Transverse colon (tissue), 4 donors: ENCODE measurements at regions not wholly inside any gene's neighbourhood (a gene's known extent, or its start where the extent isn't known, plus 50 kb on each side); places are given as distances from the start of the nearest gene placed in this dataset.

ENCODE experiments used
- DNase-seq: peaks from one replicate; pipeline ENCODE4 v3.0.0-alpha.2; 2019
- H3K27ac ChIP-seq, 4 donors: fragments of 200-600 bp; sonication (generic); 2 replicates each; pipeline ENCODE4 v1.5.1; 2016 to 2018; ENCODE audit warnings: inconsistent platforms in 4 of 4
- H3K27me3 ChIP-seq: fragments of 200-600 bp; sonication (generic); 2 replicates; pipeline ENCODE4 v1.5.1; 2017; ENCODE audit warnings: inconsistent platforms
- H3K36me3 ChIP-seq, 4 donors: fragments of 200-600 bp; sonication (generic); 2 replicates each; pipeline ENCODE4 v1.5.1; 2017 to 2019; ENCODE audit warnings: inconsistent platforms in 4 of 4
- H3K4me1 ChIP-seq, 4 donors: fragments of 200-600 bp; sonication (generic); 2 replicates each; pipeline ENCODE4 v1.5.1; 2017 to 2020; ENCODE audit warnings: inconsistent platforms in 4 of 4
- H3K4me3 ChIP-seq, 4 donors: fragments of 200-600 bp; sonication (generic); 1 replicate in 1 of 4; 2 replicates in 3 of 4; pipeline versions ENCODE4 v1.5.1 to v1.6.1; 2017 to 2019; ENCODE audit warnings: inconsistent platforms in 4 of 4
- H3K9me3 ChIP-seq, 2 donors: fragments of 200-600 bp; sonication (generic); 2 replicates each; pipeline ENCODE4 v1.5.1; 2017 to 2019; ENCODE audit warnings: inconsistent platforms in 2 of 2
- EP300 ChIP-seq: sonication (generic); formaldehyde crosslinking; IDR thresholded peaks from one replicate; pipeline ENCODE4 v1.6.1; 2017; ENCODE audit warnings: antibody characterized with exemption, low read depth
- POLR2A ChIP-seq: fragments of 450-650 bp; IDR thresholded peaks from one replicate; pipeline ENCODE4 v1.6.1; 2016; ENCODE audit warnings: antibody characterized with exemption, mild to moderate bottlenecking, moderate library complexity
- POLR2AphosphoS5 ChIP-seq, 3 donors: sonication (generic); formaldehyde crosslinking; IDR thresholded peaks; one replicate each; pipeline ENCODE4 v1.6.1; 2016; ENCODE audit warnings: antibody characterized with exemption in 3 of 3
- whole genome bisulfite sequencing, 2 donors: methylation state at CpG; one replicate each; pipeline ENCODE4 v1.1.5; 2018; ENCODE audit warnings: low coverage in 1 of 2; 5-methylcytosine and 5-hydroxymethylcytosine counted together
- in situ Hi-C, 4 donors: fragments of 200-750 bp; cut with MboI; loops; one replicate each; pipeline versions ENCODE4 v1.15.0 to v1.15.1; 2017; ENCODE audit warnings: low sequenced_read_pairs in 3 of 4, low pct_ligation_motif_present in 1 of 4, low pct_unique_long_range_greater_than_20kb in 1 of 4
- intact Hi-C: fragments of 100-400 bp; cut with DNase I; formaldehyde crosslinking; loops from one replicate; pipeline ENCODE4 v1.15.1; 2023; ENCODE audit warnings: low total_unique reads
- TF ChIP-seq, protein P1 (sequence below), 5 experiments: fragments of 200-600 bp in 3 of 5; fragments of 450-650 bp in 2 of 5; sonication (generic) in 3 of 5; IDR thresholded peaks; 1 replicate in 2 of 5; 2 replicates in 3 of 5; pipeline ENCODE4 v1.5.1; 2016 to 2017; ENCODE audit warnings: antibody characterized with exemption in 5 of 5, inconsistent platforms in 3 of 5, mild to moderate bottlenecking in 2 of 5, moderate library complexity in 1 of 5

GRCh38 chr3:176078906-176079305 lies 1118.4 kb downstream of the TBL1XR1 start:
- intact Hi-C loops: no loop called here
- in situ Hi-C loops: no loop called here
- TF ChIP-seq, protein P1, sequence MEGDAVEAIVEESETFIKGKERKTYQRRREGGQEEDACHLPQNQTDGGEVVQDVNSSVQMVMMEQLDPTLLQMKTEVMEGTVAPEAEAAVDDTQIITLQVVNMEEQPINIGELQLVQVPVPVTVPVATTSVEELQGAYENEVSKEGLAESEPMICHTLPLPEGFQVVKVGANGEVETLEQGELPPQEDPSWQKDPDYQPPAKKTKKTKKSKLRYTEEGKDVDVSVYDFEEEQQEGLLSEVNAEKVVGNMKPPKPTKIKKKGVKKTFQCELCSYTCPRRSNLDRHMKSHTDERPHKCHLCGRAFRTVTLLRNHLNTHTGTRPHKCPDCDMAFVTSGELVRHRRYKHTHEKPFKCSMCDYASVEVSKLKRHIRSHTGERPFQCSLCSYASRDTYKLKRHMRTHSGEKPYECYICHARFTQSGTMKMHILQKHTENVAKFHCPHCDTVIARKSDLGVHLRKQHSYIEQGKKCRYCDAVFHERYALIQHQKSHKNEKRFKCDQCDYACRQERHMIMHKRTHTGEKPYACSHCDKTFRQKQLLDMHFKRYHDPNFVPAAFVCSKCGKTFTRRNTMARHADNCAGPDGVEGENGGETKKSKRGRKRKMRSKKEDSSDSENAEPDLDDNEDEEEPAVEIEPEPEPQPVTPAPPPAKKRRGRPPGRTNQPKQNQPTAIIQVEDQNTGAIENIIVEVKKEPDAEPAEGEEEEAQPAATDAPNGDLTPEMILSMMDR (IDR thresholded peaks at IDR 0.05): no peak
- TF ChIP-seq POLR2AphosphoS5 (IDR thresholded peaks at IDR 0.05) (no peak), POLR2A (no peak), EP300 (no peak)
- Histone ChIP-seq H3K27me3 (no peaks in the 10 kb centered on the region), H3K9me3 (no peaks in the 10 kb centered on the region), H3K27ac (no peak overlapping the region), H3K36me3 (no peaks in the 10 kb centered on the region), H3K4me3 (no peak overlapping the region), H3K4me1 (no peaks in the 10 kb centered on the region)
- WGBS, 2 donors: 80 to 88% methylated on average over 1 of the region's 1 CpG
- no peak for DNase-seq

DNA sequence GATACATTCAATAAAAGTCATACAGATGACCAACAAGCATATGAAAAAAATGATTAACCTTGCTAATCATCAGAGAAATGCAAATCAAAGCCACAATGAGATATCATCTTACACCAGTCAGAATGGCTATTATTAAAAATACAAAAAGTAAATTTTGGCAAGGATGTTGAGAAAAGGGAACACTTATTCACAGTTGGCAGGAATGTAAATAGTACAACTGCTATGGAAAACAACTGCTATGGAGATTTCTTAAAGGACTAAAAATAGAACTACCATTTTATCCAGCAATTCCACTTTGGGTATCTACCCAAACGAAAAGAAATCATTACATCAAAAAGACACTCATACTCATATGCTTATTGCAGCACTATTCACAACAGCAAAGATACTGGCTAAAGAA lies 1121.8 kb downstream of the TBL1XR1 start:
- WGBS, 2 donors: 63 to 64% methylated on average over 1 of the region's 1 CpG
- no peaks in the 10 kb centered on the region for H3K9me3 ChIP-seq
- TF ChIP-seq POLR2AphosphoS5 (IDR thresholded peaks at IDR 0.05) (no peak), EP300 (no peak), POLR2A (no peak)
- TF ChIP-seq, protein P1 (IDR thresholded peaks at IDR 0.05): no peak
- intact Hi-C loops: no loop called here
- no peaks in the 10 kb centered on the region for H3K36me3 ChIP-seq
- no peak overlapping the region for H3K27ac ChIP-seq
- no peak overlapping the region for H3K4me3 ChIP-seq
- no peak for DNase-seq
- in situ Hi-C loops: no loop called here
- no peaks in the 10 kb centered on the region for H3K27me3 ChIP-seq
- no peaks in the 10 kb centered on the region for H3K4me1 ChIP-seq

GRCh38 chr3:176075046-176075445 lies 1122.2 kb downstream of the TBL1XR1 start:
- DNase-seq: no peak
- TF ChIP-seq EP300 (no peak), POLR2AphosphoS5 (IDR thresholded peaks at IDR 0.05) (no peak), POLR2A (no peak)
- TF ChIP-seq, protein P1 (IDR thresholded peaks at IDR 0.05): no peak
- H3K9me3 ChIP-seq: no peaks in the 10 kb centered on the region
- no peak overlapping the region for H3K4me3 ChIP-seq
- no peaks in the 10 kb centered on the region for H3K27me3 ChIP-seq
- no peaks in the 10 kb centered on the region for H3K36me3 ChIP-seq
- in situ Hi-C loops (no loop called here), intact Hi-C loops (no loop called here)
- no peak overlapping the region for H3K27ac ChIP-seq
- H3K4me1 ChIP-seq: no peaks in the 10 kb centered on the region

- intact Hi-C loops (no loop called here), in situ Hi-C loops (no loop called here)
- no peak for DNase-seq
- H3K36me3 ChIP-seq: no peaks in the 10 kb centered on the region
- no peak for TF ChIP-seq POLR2A
- TF ChIP-seq, protein P1 (IDR thresholded peaks at IDR 0.05): no peak
- no peak for TF ChIP-seq POLR2AphosphoS5 (IDR thresholded peaks at IDR 0.05)
- no peak for TF ChIP-seq EP300
- WGBS, 2 donors: 70 to 100% methylated on average over 2 of the region's 2 CpGs
- H3K4me1 ChIP-seq: no peaks in the 10 kb centered on the region
- H3K27ac ChIP-seq: no peak overlapping the region
- no peak overlapping the region for H3K4me3 ChIP-seq
- no peaks in the 10 kb centered on the region for H3K27me3 ChIP-seq
- no peaks in the 10 kb centered on the region for H3K9me3 ChIP-seq
Measured at GRCh38 chr3:176074096-176074495, 1123.2 kb downstream of the TBL1XR1 start.
